Uterus (tissue), 3 donors: ENCODE measurements at regions not wholly inside any gene's neighbourhood (a gene's known extent, or its start where the extent isn't known, plus 50 kb on each side); places are given as distances from the start of the nearest gene placed in this dataset.

ENCODE experiments used
- DNase-seq, 2 donors: peaks; one replicate each; pipeline ENCODE4 v3.0.0-alpha.2; 2019 to 2020
- H3K27ac ChIP-seq, 2 donors: fragments of 200-600 bp; sonication (generic); 1 replicate in 1 of 2; 2 replicates in 1 of 2; pipeline ENCODE4 v1.5.1; 2016 to 2018
- H3K27me3 ChIP-seq, 2 donors: fragments of 200-600 bp; sonication (generic); one replicate each; pipeline ENCODE4 v1.5.1; 2018 to 2019; ENCODE audit warnings: control low read depth in 1 of 2
- H3K36me3 ChIP-seq, 2 donors: fragments of 200-600 bp; sonication (generic); one replicate each; pipeline ENCODE4 v1.5.1; 2019; ENCODE audit warnings: control low read depth in 1 of 2
- H3K4me1 ChIP-seq, 2 donors: fragments of 200-600 bp; sonication (generic); one replicate each; pipeline ENCODE4 v1.5.1; 2018 to 2019; ENCODE audit warnings: control low read depth in 1 of 2
- H3K4me3 ChIP-seq, 2 donors: fragments of 200-600 bp; sonication (generic); 1 replicate in 1 of 2; 2 replicates in 1 of 2; pipeline ENCODE4 v1.5.1; 2018 to 2019; ENCODE audit warnings: mild to moderate bottlenecking in 1 of 2
- H3K9me3 ChIP-seq, 2 donors: fragments of 200-600 bp; sonication (generic); one replicate each; pipeline ENCODE4 v1.5.1; 2019; ENCODE audit warnings: control low read depth in 1 of 2
- POLR2A ChIP-seq, 2 donors: fragments of 450-650 bp; IDR thresholded peaks; one replicate each; pipeline ENCODE4 v1.6.1; 2016; ENCODE audit warnings: antibody characterized with exemption in 2 of 2, mild to moderate bottlenecking in 1 of 2, moderate library complexity in 1 of 2
- intact Hi-C: fragments of 100-400 bp; cut with DNase I; formaldehyde crosslinking; loops from one replicate; pipeline ENCODE4 v1.15.1; 2023; ENCODE audit warnings: low total_unique reads
- TF ChIP-seq, protein P1 (sequence below), 4 experiments: fragments of 200-600 bp in 2 of 4; fragments of 450-650 bp in 2 of 4; sonication (generic) in 2 of 4; IDR thresholded peaks; one replicate each; pipeline ENCODE4 v1.5.1; 2016 to 2019; ENCODE audit warnings: antibody characterized with exemption in 4 of 4, mild to moderate bottlenecking in 2 of 4, moderate library complexity in 1 of 4
- donor health status: DM: yes; HTN: yes; CAD: no.

DNA sequence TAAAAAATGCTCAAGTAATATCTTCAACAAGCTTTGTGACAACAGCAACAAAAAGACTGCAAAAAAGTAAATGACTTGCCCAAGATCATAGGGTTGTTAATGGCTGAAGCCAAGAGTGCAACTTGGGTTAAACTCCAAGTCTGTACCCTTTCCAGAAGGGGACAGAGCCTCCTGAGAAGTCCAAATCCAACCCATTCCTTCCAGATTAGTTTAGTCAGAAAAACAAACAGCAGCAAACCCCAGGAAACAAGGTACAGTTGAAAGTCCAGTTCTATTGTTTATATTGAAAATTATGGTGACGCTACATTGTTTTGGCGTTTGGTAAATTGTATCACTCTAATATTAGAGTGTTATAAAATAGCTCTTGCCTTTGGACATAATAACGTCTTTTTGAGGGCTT lies 239.9 kb downstream of the SPTSSA start:
- intact Hi-C loops, result no loop called here
- Histone ChIP-seq H3K9me3 (no peaks in the 10 kb centered on the region), H3K27ac (no peak overlapping the region), H3K27me3 (no peaks in the 10 kb centered on the region), H3K4me3 (no peak overlapping the region), H3K36me3 (no peaks in the 10 kb centered on the region), H3K4me1 (no peaks in the 10 kb centered on the region)
- DNase-seq, result no peak
- TF ChIP-seq, protein P1, sequence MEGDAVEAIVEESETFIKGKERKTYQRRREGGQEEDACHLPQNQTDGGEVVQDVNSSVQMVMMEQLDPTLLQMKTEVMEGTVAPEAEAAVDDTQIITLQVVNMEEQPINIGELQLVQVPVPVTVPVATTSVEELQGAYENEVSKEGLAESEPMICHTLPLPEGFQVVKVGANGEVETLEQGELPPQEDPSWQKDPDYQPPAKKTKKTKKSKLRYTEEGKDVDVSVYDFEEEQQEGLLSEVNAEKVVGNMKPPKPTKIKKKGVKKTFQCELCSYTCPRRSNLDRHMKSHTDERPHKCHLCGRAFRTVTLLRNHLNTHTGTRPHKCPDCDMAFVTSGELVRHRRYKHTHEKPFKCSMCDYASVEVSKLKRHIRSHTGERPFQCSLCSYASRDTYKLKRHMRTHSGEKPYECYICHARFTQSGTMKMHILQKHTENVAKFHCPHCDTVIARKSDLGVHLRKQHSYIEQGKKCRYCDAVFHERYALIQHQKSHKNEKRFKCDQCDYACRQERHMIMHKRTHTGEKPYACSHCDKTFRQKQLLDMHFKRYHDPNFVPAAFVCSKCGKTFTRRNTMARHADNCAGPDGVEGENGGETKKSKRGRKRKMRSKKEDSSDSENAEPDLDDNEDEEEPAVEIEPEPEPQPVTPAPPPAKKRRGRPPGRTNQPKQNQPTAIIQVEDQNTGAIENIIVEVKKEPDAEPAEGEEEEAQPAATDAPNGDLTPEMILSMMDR (IDR thresholded peaks at IDR 0.05), result no peak
- TF ChIP-seq POLR2A (IDR thresholded peaks at IDR 0.05), result no peak

DNA sequence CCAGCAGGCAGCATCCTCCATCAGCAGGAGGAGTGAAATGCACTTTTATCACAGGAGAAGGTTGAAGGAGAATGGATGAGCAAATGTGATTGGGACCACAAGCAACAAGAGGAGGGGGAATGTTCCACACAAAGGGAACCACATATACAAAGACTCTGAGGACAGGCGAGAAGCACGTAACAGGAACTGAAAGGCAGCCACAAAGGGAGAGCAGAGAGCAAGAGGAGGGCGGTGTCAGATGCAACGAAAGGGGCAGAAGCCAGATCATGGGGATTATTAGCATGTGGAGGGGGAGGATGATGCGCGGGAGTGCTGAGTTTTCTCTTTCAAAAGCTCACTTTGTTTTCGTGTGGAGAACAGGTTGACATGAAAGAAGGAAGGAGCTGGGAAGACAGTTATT lies 241.1 kb downstream of the SPTSSA start:
- Histone ChIP-seq H3K27me3 (no peaks in the 10 kb centered on the region), H3K9me3 (no peaks in the 10 kb centered on the region), H3K36me3 (no peaks in the 10 kb centered on the region), H3K4me3 (no peak overlapping the region), H3K4me1 (no peaks in the 10 kb centered on the region), H3K27ac (no peak overlapping the region)
- intact Hi-C loops, result no loop called here
- no peak for DNase-seq
- TF ChIP-seq, protein P1 (IDR thresholded peaks at IDR 0.05), result no peak
- no peak for TF ChIP-seq POLR2A (IDR thresholded peaks at IDR 0.05)

DNA sequence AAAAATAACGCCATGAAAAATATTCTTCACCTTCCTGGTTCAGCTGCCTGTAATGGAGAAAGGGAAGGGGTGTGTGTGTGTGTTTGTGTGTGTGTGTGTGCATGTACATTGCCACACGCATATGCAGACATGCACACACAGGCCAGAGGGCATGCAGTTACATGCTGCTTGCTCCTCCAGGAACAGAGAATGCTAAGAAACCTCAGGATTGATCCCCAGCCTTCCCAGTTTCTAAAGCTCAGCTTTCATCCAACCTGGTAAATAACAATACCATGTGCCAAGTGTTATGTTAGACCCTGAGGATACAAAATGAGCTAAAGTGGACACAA lies 241.7 kb downstream of the SPTSSA start:
- no peak overlapping the region for H3K27ac ChIP-seq
- H3K4me3 ChIP-seq, result no peak overlapping the region
- H3K4me1 ChIP-seq, result no peaks in the 10 kb centered on the region
- no peaks in the 10 kb centered on the region for H3K9me3 ChIP-seq
- no peak for DNase-seq
- H3K27me3 ChIP-seq, result no peaks in the 10 kb centered on the region
- H3K36me3 ChIP-seq, result no peaks in the 10 kb centered on the region
- intact Hi-C loops, result no loop called here
- TF ChIP-seq, protein P1 (IDR thresholded peaks at IDR 0.05), result no peak
- TF ChIP-seq POLR2A (IDR thresholded peaks at IDR 0.05), result no peak

DNA sequence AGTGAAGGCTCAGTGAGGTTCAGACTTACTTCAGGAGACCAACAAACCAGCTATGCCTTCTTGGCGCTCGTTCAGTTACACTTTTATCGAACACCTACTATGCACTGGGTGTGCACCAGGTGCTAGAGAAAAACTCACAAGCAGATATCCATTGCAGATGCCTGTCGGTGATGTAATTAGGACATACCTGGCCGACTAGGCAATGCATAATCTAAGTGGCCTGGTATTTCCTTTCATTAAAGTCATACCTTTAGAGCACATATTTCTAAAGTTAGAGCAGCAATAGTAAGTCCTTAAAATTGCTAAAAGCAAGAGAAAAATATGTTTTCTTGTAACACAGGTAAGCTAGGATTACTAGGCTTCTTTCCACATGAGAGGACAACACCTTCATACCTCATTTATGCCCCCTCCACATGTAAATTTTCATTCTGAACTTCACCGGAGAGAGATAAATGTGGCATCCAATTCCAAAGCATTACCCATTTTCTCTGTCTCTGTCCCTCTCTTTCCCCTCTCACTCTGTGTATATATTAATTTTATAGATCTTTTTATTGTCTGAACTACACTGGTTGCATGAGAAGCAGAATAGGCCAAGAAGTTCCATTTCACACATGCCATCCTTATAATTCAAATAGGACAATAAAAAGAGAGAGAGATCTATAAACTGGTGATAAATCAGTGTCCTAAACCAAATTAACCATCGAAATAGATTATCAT lies 242.2 kb downstream of the SPTSSA start:
- DNase-seq, result no peak
- H3K4me3 ChIP-seq, result no peak overlapping the region
- no peaks in the 10 kb centered on the region for H3K9me3 ChIP-seq
- no peak for TF ChIP-seq POLR2A (IDR thresholded peaks at IDR 0.05)
- TF ChIP-seq, protein P1 (IDR thresholded peaks at IDR 0.05), result no peak
- H3K27ac ChIP-seq, result no peak overlapping the region
- H3K4me1 ChIP-seq, result no peaks in the 10 kb centered on the region
- H3K36me3 ChIP-seq, result no peaks in the 10 kb centered on the region
- intact Hi-C loops, result no loop called here
- H3K27me3 ChIP-seq, result no peaks in the 10 kb centered on the region

DNA sequence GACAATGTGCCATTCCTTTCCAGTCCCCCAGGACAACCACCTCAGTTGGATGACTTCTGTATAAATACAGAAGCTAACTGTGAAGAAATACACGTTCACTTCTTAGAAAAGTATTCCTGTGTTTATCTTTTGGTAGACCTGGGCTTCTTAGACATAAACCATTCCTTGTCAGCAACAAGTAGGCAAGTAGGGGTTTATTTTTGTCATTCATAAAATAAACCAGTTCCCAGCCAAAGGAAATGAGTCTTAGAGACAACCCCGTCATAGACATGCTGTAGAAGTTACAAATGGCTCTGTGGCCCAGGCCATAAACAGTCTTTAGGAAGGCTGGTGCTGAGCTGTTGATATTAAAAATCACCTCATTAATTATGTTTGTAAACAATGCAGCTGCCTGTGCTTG lies 243.2 kb downstream of the SPTSSA start:
- Histone ChIP-seq H3K36me3 (no peaks in the 10 kb centered on the region), H3K27me3 (no peaks in the 10 kb centered on the region), H3K27ac (no peak overlapping the region), H3K4me1 (no peaks in the 10 kb centered on the region), H3K9me3 (no peaks in the 10 kb centered on the region), H3K4me3 (no peak overlapping the region)
- no peak for DNase-seq
- no peak for TF ChIP-seq POLR2A (IDR thresholded peaks at IDR 0.05)
- TF ChIP-seq, protein P1 (IDR thresholded peaks at IDR 0.05), result no peak
- intact Hi-C loops, result no loop called here
